HFF-Myc (cell line): ENCODE measurements at regions not wholly inside any gene's neighbourhood (a gene's known extent, or its start where the extent isn't known, plus 50 kb on each side); places are given as distances from the start of the nearest gene placed in this dataset.

ENCODE experiments used
- DNase-seq: peaks from one replicate; pipeline ENCODE4 v3.0.0-alpha.2; 2011; ENCODE audit warnings: low read depth; ENCODE audit errors: extremely low read depth
- H3K4me3 ChIP-seq: replicated peaks from 2 replicates; pipeline ENCODE4 v1.5.1; 2011; ENCODE audit warnings: low read depth, mild to moderate bottlenecking, control low read depth, low read length
- CTCF ChIP-seq: IDR thresholded peaks from 2 replicates; pipeline ENCODE4 v1.5.1; 2012; ENCODE audit warnings: mild to moderate bottlenecking, low read depth, low read length, control low read depth; ENCODE audit errors: missing control alignments

GRCh38 chr4:74635490-74636123 is 158.7 kb downstream of the BTC start:
- no peak for DNase-seq
- TF ChIP-seq CTCF = no peak
- H3K4me3 ChIP-seq = no peak overlapping the region

- no peak for TF ChIP-seq CTCF
- no peak for DNase-seq
- no peak overlapping the region for H3K4me3 ChIP-seq
These were observed 156.3 kb downstream of the BTC start for GRCh38 chr4:74638001-74638400.

GRCh38 chr4:74638689-74639088 is 155.6 kb downstream of the BTC start:
- H3K4me3 ChIP-seq = no peak overlapping the region
- TF ChIP-seq CTCF = no peak
- no peak for DNase-seq

GRCh38 chr4:74640111-74640903 is 154.0 kb downstream of the BTC start:
- no peak overlapping the region for H3K4me3 ChIP-seq
- no peak for DNase-seq
- no peak for TF ChIP-seq CTCF

- H3K4me3 ChIP-seq = no peak overlapping the region
- no peak for TF ChIP-seq CTCF
- DNase-seq = no peak
These were observed 152.3 kb downstream of the BTC start for GRCh38 chr4:74642006-74642405.

GRCh38 chr4:74649193-74649592 is 145.1 kb downstream of the BTC start:
- TF ChIP-seq CTCF = no peak
- DNase-seq = no peak
- no peak overlapping the region for H3K4me3 ChIP-seq
